B cell (primary cell): ENCODE measurements at regions not wholly inside any gene's neighbourhood (a gene's known extent, or its start where the extent isn't known, plus 50 kb on each side); places are given as distances from the start of the nearest gene placed in this dataset.

Experiments
- ATAC-seq: fragments of 200-7000 bp; cut with Tn5 transposase; one replicate; pipeline ENCODE4 v1.10.0; 2021; ENCODE audit warnings: low read depth, mild to moderate bottlenecking, moderate number of reproducible peaks, moderate library complexity
- CTCF ChIA-PET: fragments of 350-600 bp; sonication (Branson Sonifier 250); formaldehyde crosslinking; loops from one replicate; lab custom pipeline; 2021; ENCODE audit warnings: antibody characterized with exemption, inconsistent platforms; lab: Charles Lee
- POLR2A ChIA-PET: fragments of 350-600 bp; sonication (Branson Sonifier 250); formaldehyde crosslinking; loops from one replicate; lab custom pipeline; 2021; ENCODE audit warnings: antibody characterized with exemption; lab: Charles Lee
- DNase-seq: peaks from one replicate; pipeline ENCODE4 v3.0.0; 2013
- H2AFZ ChIP-seq: 2 replicates; pipeline ENCODE4 v1.6.1; 2012; ENCODE audit warnings: mild to moderate bottlenecking, low read depth, low read length; ENCODE audit not compliant: insufficient read depth, poor library complexity, severe bottlenecking
- H3K27ac ChIP-seq, 2 donors: 1 replicate in 1 of 2; 2 replicates in 1 of 2; pipeline ENCODE4 v1.5.1; 2012 to 2013; ENCODE audit warnings: low read length in 2 of 2, mild to moderate bottlenecking in 2 of 2, moderate library complexity in 1 of 2
- H3K27me3 ChIP-seq, 4 experiments: fragments of 200-600 bp in 1 of 4; sonication (generic) in 1 of 4; replicated peaks in 1 of 4; 1 replicate in 2 of 4; 2 replicates in 2 of 4; pipeline versions ENCODE4 v1.6.1 to v1.7.0; 2013 to 2016; ENCODE audit warnings: low read length in 3 of 4, mild to moderate bottlenecking in 2 of 4, mixed read lengths in 1 of 4, moderate library complexity in 1 of 4; ENCODE audit not compliant: insufficient read depth in 4 of 4, control insufficient read depth in 3 of 4; ENCODE audit errors: control extremely low read depth in 1 of 4
- H3K36me3 ChIP-seq, 2 experiments: replicated peaks in 1 of 2; 1 replicate in 1 of 2; 2 replicates in 1 of 2; pipeline versions ENCODE4 v1.6.1 to v1.7.1; 2013; ENCODE audit warnings: low read length in 1 of 2; ENCODE audit not compliant: insufficient read depth in 2 of 2, control insufficient read depth in 1 of 2; ENCODE audit errors: control extremely low read depth in 1 of 2, extremely low read depth in 1 of 2
- H3K4me1 ChIP-seq, 2 donors: fragments of 200-600 bp in 1 of 2; sonication (generic) in 1 of 2; 1 replicate in 1 of 2; 2 replicates in 1 of 2; pipeline versions ENCODE4 v1.5.1 to v1.6.1; 2013 to 2017; ENCODE audit warnings: low read length in 2 of 2; ENCODE audit not compliant: control insufficient read depth in 2 of 2, insufficient read depth in 2 of 2
- H3K4me2 ChIP-seq: replicated peaks from 2 replicates; pipeline ENCODE3; 2012; ENCODE audit warnings: mild to moderate bottlenecking, low read depth, low read length; ENCODE audit not compliant: poor library complexity, severe bottlenecking
- H3K4me3 ChIP-seq, 5 experiments: fragments of 200-600 bp in 1 of 5; sonication (generic) in 1 of 5; 1 replicate in 3 of 5; 2 replicates in 2 of 5; pipeline versions ENCODE4 v1.5.1 to v1.7.0; 2011 to 2016; ENCODE audit warnings: low read length in 4 of 5, mild to moderate bottlenecking in 4 of 5, low read depth in 2 of 5, control low read depth in 1 of 5, moderate library complexity in 1 of 5; ENCODE audit not compliant: insufficient read depth in 1 of 5; ENCODE audit errors: control extremely low read depth in 1 of 5, extremely low read depth in 1 of 5
- H3K79me2 ChIP-seq: fragments of 200-600 bp; sonication (generic); one replicate; pipeline ENCODE4 v1.6.0; 2016; ENCODE audit warnings: low read length; ENCODE audit not compliant: control insufficient read depth, insufficient read depth
- H3K9ac ChIP-seq: fragments of 200-600 bp; sonication (generic); 2 replicates; pipeline ENCODE4 v1.6.1; 2017; ENCODE audit warnings: mild to moderate bottlenecking, low read length, moderate library complexity
- H3K9me3 ChIP-seq, 3 donors: one replicate each; pipeline versions ENCODE4 v1.6.1 to v1.7.1; 2013; ENCODE audit warnings: low read length in 2 of 3; ENCODE audit not compliant: control insufficient read depth in 2 of 3, insufficient read depth in 1 of 3; ENCODE audit errors: control extremely low read depth in 1 of 3
- H4K20me1 ChIP-seq: 2 replicates; pipeline ENCODE4 v1.6.0; 2012; ENCODE audit warnings: mild to moderate bottlenecking, low read length; ENCODE audit not compliant: insufficient read depth, control insufficient read depth, poor library complexity, severe bottlenecking
- H3K27ac Mint-ChIP-seq: one replicate; pipeline ENCODE4 v1.8.0; 2021; ENCODE audit warnings: mixed read lengths
- H3K27me3 Mint-ChIP-seq: one replicate; pipeline ENCODE4 v1.8.0; 2021; ENCODE audit warnings: mixed read lengths
- H3K4me1 Mint-ChIP-seq: one replicate; pipeline ENCODE4 v1.8.0; 2021; ENCODE audit warnings: mixed read lengths
- H3K4me3 Mint-ChIP-seq: one replicate; pipeline ENCODE4 v1.8.0; 2021; ENCODE audit warnings: mixed read lengths
- H3K9me3 Mint-ChIP-seq: one replicate; pipeline ENCODE4 v1.8.0; 2022; ENCODE audit warnings: mixed read lengths; ENCODE audit not compliant: insufficient read depth
- CTCF ChIP-seq: fragments of 200-600 bp; IDR thresholded peaks from one replicate; pipeline ENCODE4 v1.8.0; 2022; ENCODE audit warnings: antibody characterized with exemption, mild to moderate bottlenecking
- EZH2 ChIP-seq: IDR thresholded peaks from 2 replicates; pipeline ENCODE4 v1.6.1; 2012; ENCODE audit warnings: borderline replicate concordance, low read depth, mild to moderate bottlenecking, moderate library complexity, low read length; ENCODE audit not compliant: insufficient read depth, poor library complexity, severe bottlenecking
- WGBS: methylation state at CpG from one replicate; pipeline ENCODE4 v1.1.5; 2013; ENCODE audit warnings: missing lambda C conversion rate; ENCODE audit not compliant: insufficient coverage; 5-methylcytosine and 5-hydroxymethylcytosine counted together
- intact Hi-C: fragments of 100-400 bp; cut with micrococcal nuclease; formaldehyde crosslinking; loops from one replicate; pipeline ENCODE4 v1.10.0; 2022

GRCh38 chr4:40687676-40688389, 58.2 kb upstream of the RBM47 start:
- CTCF ChIA-PET, result no interaction called here
- no peaks in the 10 kb centered on the region for H3K27me3 ChIP-seq
- intact Hi-C loops, result no loop called here
- no peaks in the 10 kb centered on the region for H4K20me1 ChIP-seq
- TF ChIP-seq CTCF, result no peak
- H3K4me1 ChIP-seq, result no peaks in the 10 kb centered on the region
- DNase-seq (no peak), ATAC-seq (no peak)
- no peak overlapping the region for H3K27ac ChIP-seq
- no peak overlapping the region for H2AFZ ChIP-seq
- H3K9ac ChIP-seq, result no peak overlapping the region
- H3K4me3 ChIP-seq, result no peak overlapping the region
- Mint-ChIP-seq H3K27me3 (peaks cover 4% of the 10 kb centered on the region), H3K4me3 (no peak overlapping the region), H3K4me1 (no peaks in the 10 kb centered on the region), H3K27ac (no peak overlapping the region), H3K9me3 (peaks cover 6% of the 10 kb centered on the region)
- H3K9me3 ChIP-seq, result peaks cover 0 to 2% (median 0%) of the 10 kb centered on the region in 3 donors
- no peaks in the 10 kb centered on the region for H3K79me2 ChIP-seq
- no peaks in the 10 kb centered on the region for H3K36me3 ChIP-seq
- no peak overlapping the region for H3K4me2 ChIP-seq
- WGBS, result 67% methylated on average over 1 of the region's 3 CpGs
- POLR2A ChIA-PET, result no interaction called here

GRCh38 chr4:40688446-40689095, 58.9 kb upstream of the RBM47 start:
- TF ChIP-seq CTCF (no peak), EZH2 (no peak)
- Mint-ChIP-seq H3K4me3 (no peak overlapping the region), H3K9me3 (peaks cover 6% of the 10 kb centered on the region), H3K27me3 (peaks cover 4% of the 10 kb centered on the region), H3K27ac (no peak overlapping the region), H3K4me1 (no peaks in the 10 kb centered on the region)
- Histone ChIP-seq H2AFZ (no peak overlapping the region), H3K4me3 (no peak overlapping the region), H3K27me3 (no peaks in the 10 kb centered on the region), H3K9me3 (peaks cover 0 to 2% (median 0%) of the 10 kb centered on the region in 3 donors), H3K36me3 (no peaks in the 10 kb centered on the region), H3K27ac (no peak overlapping the region), H4K20me1 (no peaks in the 10 kb centered on the region), H3K4me1 (no peaks in the 10 kb centered on the region), H3K79me2 (no peaks in the 10 kb centered on the region), H3K9ac (no peak overlapping the region), H3K4me2 (no peak overlapping the region)
- CTCF ChIA-PET, result interaction anchor here (0.6 kb wide), 1 partner anchor 330 kb away, joined by 4 read pairs; no protein-coding TSS in a partner anchor
- intact Hi-C loops, result no loop called here
- no peak for DNase-seq
- 97% methylated on average over 4 of the region's 6 CpGs for WGBS
- ATAC-seq, result no peak
- POLR2A ChIA-PET, result no interaction called here
